ENCODE measurements at regions not wholly inside any gene's neighbourhood (a gene's known extent, or its start where the extent isn't known, plus 50 kb on each side); places are given as distances from the start of the nearest gene placed in this dataset.
"Not testable (repeated sequence)": the region's sequence is repeated elsewhere in the genome, so short reads cannot be mapped to it uniquely, and the experiment has no call there.

DNA sequence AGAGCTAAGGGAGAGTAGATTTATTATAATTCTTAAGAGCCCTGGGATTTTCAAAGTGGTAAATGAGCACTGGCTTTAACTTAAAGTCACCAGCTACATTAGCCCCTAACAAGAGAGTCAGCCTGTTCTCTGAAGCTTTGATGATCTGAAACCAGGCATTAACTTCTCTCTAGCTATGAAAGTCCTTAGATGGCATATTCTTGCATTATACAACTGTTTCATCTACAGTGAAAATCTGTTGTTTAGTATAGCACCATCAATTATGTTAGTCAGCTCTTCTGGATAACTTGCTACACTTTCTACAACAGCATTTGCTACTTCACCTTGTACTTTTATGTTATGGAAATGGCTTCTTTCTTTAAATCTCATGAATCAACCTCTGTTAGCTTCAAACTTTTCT lies 1046.7 kb downstream of the HACE1 start:
- Histone ChIP-seq H2BK12ac (ENCODE audit: low read length in 2 of 2) (no peak overlapping the region), H3K18ac (ENCODE audit: low read depth in 1 of 2, low read length in 2 of 2) (no peak overlapping the region), H3K9ac (ENCODE audit: low read length) (no peak overlapping the region), H2AK5ac (ENCODE audit: low read length, severe bottlenecking) (no peak overlapping the region), H3K4me3 (ENCODE audit: insufficient read depth in 1 of 2, low read depth in 1 of 2, low read length in 2 of 2) (no peak overlapping the region), H3K4ac (ENCODE audit: low read depth in 1 of 2, low read length in 2 of 2) (no peak overlapping the region), H3K4me2 (ENCODE audit: low read length, poor library complexity, severe bottlenecking) (no peak overlapping the region), H3K27ac (ENCODE audit: low read length, poor library complexity, severe bottlenecking) (no peak overlapping the region), H2BK15ac (ENCODE audit: low read depth, poor library complexity, severe bottlenecking) (no peak overlapping the region), H3K4me1 (ENCODE audit: control insufficient read depth, insufficient read depth, low read depth, low read length) (no peaks in the 10 kb centered on the region), H3K36me3 (ENCODE audit: control insufficient read depth in 1 of 2, insufficient read depth in 2 of 2, low read depth in 1 of 2, low read length in 2 of 2) (no peaks in the 10 kb centered on the region), H2BK120ac (ENCODE audit: low read depth, low read length) (no peak overlapping the region), H2AFZ (ENCODE audit: low read depth, low read length) (no peak overlapping the region), H3K14ac (ENCODE audit: low read length in 2 of 2) (no peak overlapping the region), H3K23ac (ENCODE audit: low read length in 2 of 2) (no peak overlapping the region), H3K9me3 (ENCODE audit: control insufficient read depth, low read length) (no peaks in the 10 kb centered on the region), H3K27me3 (ENCODE audit: control insufficient read depth in 1 of 2, insufficient read depth in 1 of 2, low read length in 2 of 2) (no peaks in the 10 kb centered on the region), H2BK5ac (ENCODE audit: low read depth, low read length, poor library complexity, severe bottlenecking) (no peak overlapping the region), H4K8ac (ENCODE audit: low read length) (no peak overlapping the region), H4K91ac (ENCODE audit: low read length) (no peak overlapping the region), H3K79me1 (replicated peaks; ENCODE audit: low read length, poor library complexity, severe bottlenecking) (no peaks in the 10 kb centered on the region)
- DNase-seq: no peak

DNA sequence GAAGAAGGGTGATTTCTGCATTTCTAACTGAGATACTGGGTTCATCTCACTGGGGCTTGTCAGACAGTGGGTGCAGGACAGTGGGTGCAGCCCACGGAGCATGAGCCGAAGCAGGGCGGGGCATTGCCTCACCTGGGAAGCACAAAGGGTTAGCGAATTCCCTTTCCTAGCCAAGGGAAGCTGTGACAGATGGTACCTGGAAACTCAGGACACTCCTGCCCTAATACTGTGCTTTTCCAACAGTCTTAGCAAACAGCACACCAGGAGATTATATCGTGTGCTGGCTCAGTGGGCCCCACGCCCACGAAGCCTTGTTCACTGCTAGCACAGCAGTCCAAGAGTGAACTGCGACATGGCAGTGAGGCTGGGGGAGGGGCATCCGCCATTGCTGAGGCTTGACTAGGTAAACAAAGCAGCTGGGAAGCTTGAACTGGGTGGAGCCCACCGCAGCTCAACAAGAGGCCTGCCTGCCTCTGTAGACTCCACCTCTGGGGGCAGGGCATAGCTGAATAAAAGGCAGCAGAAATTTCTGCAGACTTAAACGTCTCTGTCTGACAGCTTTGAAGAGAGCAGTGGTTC lies 1057.7 kb downstream of the HACE1 start:
- H3K23ac ChIP-seq (ENCODE audit: low read length in 2 of 2); H2BK15ac ChIP-seq (ENCODE audit: low read depth, poor library complexity, severe bottlenecking); H3K9me3 ChIP-seq (ENCODE audit: control insufficient read depth, low read length); H4K91ac ChIP-seq (ENCODE audit: low read length); H2AK5ac ChIP-seq (ENCODE audit: low read length, severe bottlenecking); H3K14ac ChIP-seq (ENCODE audit: low read length in 2 of 2); H3K79me1 ChIP-seq (replicated peaks; ENCODE audit: low read length, poor library complexity, severe bottlenecking); DNase-seq; H2AFZ ChIP-seq (ENCODE audit: low read depth, low read length); H3K9ac ChIP-seq (ENCODE audit: low read length); H3K36me3 ChIP-seq (ENCODE audit: control insufficient read depth in 1 of 2, insufficient read depth in 2 of 2, low read depth in 1 of 2, low read length in 2 of 2); H3K4ac ChIP-seq (ENCODE audit: low read depth in 1 of 2, low read length in 2 of 2); H3K18ac ChIP-seq (ENCODE audit: low read depth in 1 of 2, low read length in 2 of 2); H2BK12ac ChIP-seq (ENCODE audit: low read length in 2 of 2); H3K27ac ChIP-seq (ENCODE audit: low read length, poor library complexity, severe bottlenecking); H4K8ac ChIP-seq (ENCODE audit: low read length); H3K27me3 ChIP-seq (ENCODE audit: control insufficient read depth in 1 of 2, insufficient read depth in 1 of 2, low read length in 2 of 2); H2BK5ac ChIP-seq (ENCODE audit: low read depth, low read length, poor library complexity, severe bottlenecking); H3K4me3 ChIP-seq (ENCODE audit: insufficient read depth in 1 of 2, low read depth in 1 of 2, low read length in 2 of 2); H3K4me1 ChIP-seq (ENCODE audit: control insufficient read depth, insufficient read depth, low read depth, low read length); H3K4me2 ChIP-seq (ENCODE audit: low read length, poor library complexity, severe bottlenecking); H2BK120ac ChIP-seq (ENCODE audit: low read depth, low read length): not testable (repeated sequence)
- 95% methylated on average over 11 of the region's 11 CpGs for WGBS

DNA sequence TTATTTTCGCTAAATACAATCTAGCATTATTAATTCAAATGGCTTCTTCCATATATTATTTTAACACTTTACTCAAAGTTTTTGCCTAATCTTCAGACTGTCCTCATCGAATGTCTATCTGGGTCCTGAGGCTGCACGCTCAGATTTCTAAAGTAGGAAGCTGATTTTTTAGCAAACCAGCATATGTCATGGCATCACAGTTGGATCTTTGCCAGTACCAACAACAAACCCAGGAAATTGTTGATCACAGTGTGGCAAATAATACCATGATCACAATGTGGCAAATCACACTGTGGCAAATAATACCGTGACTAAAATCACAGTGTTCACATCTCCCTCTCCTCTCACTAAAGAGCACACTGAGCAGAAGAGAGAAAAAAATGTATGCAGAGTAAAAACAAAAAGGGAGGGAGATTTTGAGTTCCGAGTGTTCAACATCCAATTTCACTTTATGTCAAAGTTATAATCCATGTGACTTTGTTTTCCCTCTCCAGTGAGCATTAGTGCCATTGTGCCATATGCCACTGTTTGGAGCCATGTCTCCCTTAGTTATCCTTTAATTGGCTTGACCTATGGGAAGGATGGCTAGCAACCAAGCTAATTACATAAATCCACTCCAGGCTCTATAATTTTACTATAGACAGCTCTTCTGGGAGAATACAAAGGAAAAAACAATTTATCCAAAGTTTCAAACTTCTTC lies 1059.6 kb downstream of the HACE1 start:
- H2AK5ac ChIP-seq (ENCODE audit: low read length, severe bottlenecking): no peak overlapping the region
- no peak overlapping the region for H3K14ac ChIP-seq (ENCODE audit: low read length in 2 of 2)
- WGBS: 97% methylated on average over 4 of the region's 5 CpGs
- H3K9me3 ChIP-seq (ENCODE audit: control insufficient read depth, low read length): no peaks in the 10 kb centered on the region
- no peak overlapping the region for H3K18ac ChIP-seq (ENCODE audit: low read depth in 1 of 2, low read length in 2 of 2)
- no peak overlapping the region for H3K23ac ChIP-seq (ENCODE audit: low read length in 2 of 2)
- H3K79me1 ChIP-seq (replicated peaks; ENCODE audit: low read length, poor library complexity, severe bottlenecking): no peaks in the 10 kb centered on the region
- no peak overlapping the region for H2BK5ac ChIP-seq (ENCODE audit: low read depth, low read length, poor library complexity, severe bottlenecking)
- no peak overlapping the region for H2AFZ ChIP-seq (ENCODE audit: low read depth, low read length)
- H4K8ac ChIP-seq (ENCODE audit: low read length): no peak overlapping the region
- H2BK120ac ChIP-seq (ENCODE audit: low read depth, low read length): no peak overlapping the region
- no peak for DNase-seq
- no peak overlapping the region for H3K4me2 ChIP-seq (ENCODE audit: low read length, poor library complexity, severe bottlenecking)
- H2BK15ac ChIP-seq (ENCODE audit: low read depth, poor library complexity, severe bottlenecking): no peak overlapping the region
- no peak overlapping the region for H3K4ac ChIP-seq (ENCODE audit: low read depth in 1 of 2, low read length in 2 of 2)
- H3K4me3 ChIP-seq (ENCODE audit: insufficient read depth in 1 of 2, low read depth in 1 of 2, low read length in 2 of 2): no peak overlapping the region
- H4K91ac ChIP-seq (ENCODE audit: low read length): no peak overlapping the region
- no peaks in the 10 kb centered on the region for H3K36me3 ChIP-seq (ENCODE audit: control insufficient read depth in 1 of 2, insufficient read depth in 2 of 2, low read depth in 1 of 2, low read length in 2 of 2)
- no peak overlapping the region for H3K9ac ChIP-seq (ENCODE audit: low read length)
- H3K4me1 ChIP-seq (ENCODE audit: control insufficient read depth, insufficient read depth, low read depth, low read length): no peaks in the 10 kb centered on the region
- no peak overlapping the region for H2BK12ac ChIP-seq (ENCODE audit: low read length in 2 of 2)
- H3K27ac ChIP-seq (ENCODE audit: low read length, poor library complexity, severe bottlenecking): no peak overlapping the region
- H3K27me3 ChIP-seq (ENCODE audit: control insufficient read depth in 1 of 2, insufficient read depth in 1 of 2, low read length in 2 of 2): no peaks in the 10 kb centered on the region

DNA sequence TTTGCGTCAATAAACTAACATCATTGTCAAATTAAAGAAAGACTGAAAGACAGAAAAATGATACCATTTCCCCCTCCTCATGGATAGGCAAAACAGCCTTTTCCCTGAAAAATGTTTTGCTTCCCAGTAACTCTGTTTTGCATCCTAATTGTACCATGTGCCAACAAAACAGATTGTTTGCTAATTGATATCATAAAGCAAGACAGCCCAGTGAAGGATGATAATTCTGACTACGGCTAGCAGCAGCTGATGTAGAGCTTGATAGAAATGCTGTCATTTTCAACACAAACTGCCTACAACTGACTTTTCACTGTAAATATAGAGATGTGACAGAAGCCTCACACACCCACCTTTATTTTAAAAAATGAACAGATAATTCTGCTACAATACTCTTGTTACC lies 1061.6 kb downstream of the HACE1 start:
- Histone ChIP-seq H2AFZ (ENCODE audit: low read depth, low read length) (no peak overlapping the region), H3K4ac (ENCODE audit: low read depth in 1 of 2, low read length in 2 of 2) (no peak overlapping the region), H3K23ac (ENCODE audit: low read length in 2 of 2) (no peak overlapping the region), H2BK15ac (ENCODE audit: low read depth, poor library complexity, severe bottlenecking) (no peak overlapping the region), H3K27ac (ENCODE audit: low read length, poor library complexity, severe bottlenecking) (no peak overlapping the region), H3K27me3 (ENCODE audit: control insufficient read depth in 1 of 2, insufficient read depth in 1 of 2, low read length in 2 of 2) (no peaks in the 10 kb centered on the region), H2BK5ac (ENCODE audit: low read depth, low read length, poor library complexity, severe bottlenecking) (no peak overlapping the region), H3K9me3 (ENCODE audit: control insufficient read depth, low read length) (no peaks in the 10 kb centered on the region), H3K79me1 (replicated peaks; ENCODE audit: low read length, poor library complexity, severe bottlenecking) (no peaks in the 10 kb centered on the region), H3K9ac (ENCODE audit: low read length) (no peak overlapping the region), H3K18ac (ENCODE audit: low read depth in 1 of 2, low read length in 2 of 2) (no peak overlapping the region), H2BK120ac (ENCODE audit: low read depth, low read length) (no peak overlapping the region), H3K36me3 (ENCODE audit: control insufficient read depth in 1 of 2, insufficient read depth in 2 of 2, low read depth in 1 of 2, low read length in 2 of 2) (no peaks in the 10 kb centered on the region), H4K8ac (ENCODE audit: low read length) (no peak overlapping the region), H3K4me2 (ENCODE audit: low read length, poor library complexity, severe bottlenecking) (no peak overlapping the region), H2BK12ac (ENCODE audit: low read length in 2 of 2) (no peak overlapping the region), H4K91ac (ENCODE audit: low read length) (no peak overlapping the region), H3K4me1 (ENCODE audit: control insufficient read depth, insufficient read depth, low read depth, low read length) (no peaks in the 10 kb centered on the region), H2AK5ac (ENCODE audit: low read length, severe bottlenecking) (no peak overlapping the region), H3K4me3 (ENCODE audit: insufficient read depth in 1 of 2, low read depth in 1 of 2, low read length in 2 of 2) (no peak overlapping the region), H3K14ac (ENCODE audit: low read length in 2 of 2) (no peak overlapping the region)
- WGBS: 88% methylated on average over 2 of the region's 2 CpGs
- no peak for DNase-seq

Measured in mesenchymal stem cell (in vitro differentiated cells and primary cell).